NCI-H1436 treated with DMSO at 0.1 percent for 48 hours (cell line): ENCODE measurements at regions not wholly inside any gene's neighbourhood (a gene's known extent, or its start where the extent isn't known, plus 50 kb on each side); places are given as distances from the start of the nearest gene placed in this dataset.
"Not testable (repeated sequence)": the region's sequence is repeated elsewhere in the genome, so short reads cannot be mapped to it uniquely, and the experiment has no call there.

Source experiments
- DNase-seq: peaks from one replicate; lab custom pipeline; 2025; lab: John Stamatoyannopoulos, UW

GRCh38 chr4:100034023-100034664, 84.1 kb upstream of the H2AZ1 start:
- DNase-seq: no peak

GRCh38 chr4:100026066-100026465, 76.0 kb upstream of the H2AZ1 start:
- DNase-seq: no peak

- no peak for DNase-seq
Observed at GRCh38 chr4:100023800-100024199, 73.7 kb upstream of the H2AZ1 start.

GRCh38 chr4:100022792-100023222, 72.7 kb upstream of the H2AZ1 start:
- DNase-seq: no peak

- no peak for DNase-seq
Observed at GRCh38 chr4:100019821-100020220, 69.7 kb upstream of the H2AZ1 start.

GRCh38 chr4:100017637-100018310, 67.7 kb upstream of the H2AZ1 start:
- no peak for DNase-seq

- DNase-seq: no peak
Observed at GRCh38 chr4:100016191-100016590, 66.1 kb upstream of the H2AZ1 start.

GRCh38 chr4:100014616-100015015, 64.5 kb upstream of the H2AZ1 start:
- no peak for DNase-seq

- DNase-seq: no peak
Observed at GRCh38 chr4:100009490-100009889, 59.4 kb upstream of the H2AZ1 start.

GRCh38 chr4:100008048-100008447, 58.0 kb upstream of the H2AZ1 start:
- DNase-seq: no peak

- not testable (repeated sequence) for DNase-seq
Observed at GRCh38 chr4:100006161-100006560, 56.1 kb upstream of the H2AZ1 start.
